ENCODE measurements at regions not wholly inside any gene's neighbourhood (a gene's known extent, or its start where the extent isn't known, plus 50 kb on each side); places are given as distances from the start of the nearest gene placed in this dataset.

DNA sequence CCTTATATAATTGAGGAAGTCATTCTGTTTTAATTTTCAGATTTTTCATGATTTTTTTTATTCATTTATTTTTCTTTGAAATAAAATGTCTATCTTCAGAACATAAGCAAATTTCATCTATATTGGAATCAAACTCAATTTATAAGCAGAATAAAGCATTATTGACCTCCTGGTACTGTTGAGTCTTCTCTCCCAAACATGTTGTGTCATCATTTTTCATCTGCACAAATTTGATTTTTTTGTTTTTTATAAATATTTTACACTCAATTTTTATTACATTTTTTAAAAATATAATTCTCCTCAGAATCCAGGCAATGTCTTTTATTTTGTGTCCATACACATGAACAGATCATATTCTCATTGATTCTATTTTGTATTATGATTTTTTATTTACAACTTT, 2363.9 kb downstream of the TP53TG3F start:
- no peak for DNase-seq (ENCODE audit: low read depth)

DNA sequence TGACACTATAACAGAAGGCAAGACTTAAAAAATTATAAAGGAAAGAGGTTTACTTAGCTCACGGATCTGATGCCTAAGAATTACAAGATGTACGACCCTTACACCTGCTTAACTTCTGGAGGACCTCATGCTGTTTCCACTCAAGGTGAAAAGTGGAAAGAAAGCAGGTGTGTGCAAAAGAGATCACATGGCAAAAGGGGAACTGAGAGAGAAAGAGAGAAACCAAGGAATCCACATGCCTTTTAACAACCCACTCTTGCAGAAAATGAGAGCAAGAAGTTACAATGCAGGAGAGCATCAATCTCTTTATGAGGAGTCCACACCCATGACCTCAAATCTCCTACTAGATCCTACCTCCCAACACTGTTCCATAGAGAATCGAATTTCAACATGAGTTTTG, 2382.2 kb downstream of the TP53TG3F start:
- no peak for DNase-seq (ENCODE audit: low read depth)

DNA sequence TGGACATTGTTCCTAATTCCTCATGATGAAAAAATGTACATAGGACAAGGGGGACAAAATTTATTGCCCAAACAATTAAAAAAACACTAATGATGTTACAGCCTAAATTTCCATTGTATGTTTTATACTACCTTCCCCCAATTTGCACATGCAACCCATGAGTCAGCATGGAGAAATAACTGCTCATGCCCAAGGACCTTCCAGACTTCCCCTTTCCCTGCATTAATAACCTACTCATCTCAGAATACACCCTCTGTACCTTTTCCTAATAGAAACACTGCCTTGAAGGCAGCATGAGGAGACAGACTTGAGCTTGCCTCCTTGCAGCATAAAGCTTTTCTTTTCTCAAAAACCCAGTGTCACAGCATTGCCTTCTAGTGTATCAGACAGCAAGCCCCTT, 2402.8 kb downstream of the TP53TG3F start:
- DNase-seq (ENCODE audit: low read depth) = no peak

DNA sequence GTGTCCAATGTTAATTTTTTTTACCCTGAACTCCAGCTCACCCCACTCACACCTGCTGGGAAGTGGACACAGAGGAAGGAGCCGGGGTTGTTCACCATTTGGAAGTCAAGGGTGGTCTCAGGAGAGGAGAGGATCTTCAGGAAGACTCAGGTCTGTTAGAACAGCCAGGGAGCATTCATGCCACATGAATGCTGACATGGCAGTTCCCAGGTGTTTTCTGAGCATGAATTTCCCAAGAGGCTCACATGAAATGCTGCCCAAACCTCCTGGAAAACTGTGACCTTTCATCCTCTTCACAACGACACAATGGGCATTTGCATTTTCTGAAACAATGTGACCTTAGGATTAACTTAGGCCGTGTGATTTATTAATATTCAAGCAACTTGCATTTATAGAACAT, 2409.2 kb downstream of the TP53TG3F start:
- no peak for DNase-seq (ENCODE audit: low read depth)

DNA sequence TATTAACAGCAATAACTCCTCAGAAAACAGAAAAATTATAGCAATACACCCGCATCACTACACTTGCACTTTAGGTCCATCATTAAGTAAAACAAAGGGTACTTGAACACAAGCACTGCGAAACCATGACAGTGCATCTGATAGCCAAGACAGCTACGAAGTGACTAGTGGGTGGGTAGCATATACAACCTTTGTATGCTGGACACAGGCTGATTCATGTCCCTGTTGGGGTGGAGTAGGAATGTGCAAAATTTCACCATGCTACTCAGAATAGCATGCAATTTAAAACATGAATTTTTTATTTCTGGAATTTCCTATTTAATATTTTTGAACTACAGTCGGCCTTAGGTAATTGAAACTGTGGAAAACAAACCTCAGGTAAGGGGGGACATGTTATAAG, 2414.1 kb downstream of the TP53TG3F start:
- no peak for DNase-seq (ENCODE audit: low read depth)

DNA sequence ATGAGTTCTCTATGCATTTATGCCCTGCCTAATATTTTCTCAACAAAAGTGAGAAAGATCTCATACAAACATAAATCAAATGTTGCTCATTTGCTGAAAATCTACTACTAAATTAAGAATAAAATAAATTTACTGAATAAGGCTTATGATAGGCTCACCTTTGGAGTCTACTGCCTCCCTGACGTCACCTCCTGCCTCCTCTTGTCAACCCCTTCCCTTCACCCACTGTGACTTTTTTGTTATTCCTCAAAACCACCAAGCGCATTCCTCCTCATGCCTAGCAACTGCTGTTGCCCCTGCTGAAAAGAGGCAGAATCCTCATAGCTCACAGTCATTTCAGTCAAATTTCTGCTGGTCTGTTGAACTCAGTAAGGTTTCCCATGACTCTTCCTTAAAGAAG, 2422.2 kb downstream of the TP53TG3F start:
- no peak for DNase-seq (ENCODE audit: low read depth)

DNA sequence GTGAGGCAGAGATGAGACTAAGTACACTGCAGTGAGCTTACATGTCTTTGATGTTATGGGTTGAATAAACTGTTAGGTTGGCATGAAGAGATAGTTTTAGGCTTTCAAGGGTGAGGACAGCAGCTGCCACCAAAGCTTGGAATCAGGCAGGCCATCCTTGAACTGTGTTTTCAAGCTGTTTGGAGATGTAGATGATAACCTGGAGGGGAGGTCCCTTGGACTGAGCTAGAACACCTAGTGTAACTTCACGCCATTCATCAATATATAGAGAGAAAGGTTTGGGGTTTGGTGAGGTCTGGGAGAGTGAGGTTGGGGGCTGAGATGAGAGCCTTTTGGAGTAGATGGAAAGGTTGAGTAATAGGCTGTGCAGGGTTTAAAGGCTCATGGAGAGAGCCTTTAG, 2447.0 kb downstream of the TP53TG3F start:
- DNase-seq (ENCODE audit: low read depth) = no peak

DNA sequence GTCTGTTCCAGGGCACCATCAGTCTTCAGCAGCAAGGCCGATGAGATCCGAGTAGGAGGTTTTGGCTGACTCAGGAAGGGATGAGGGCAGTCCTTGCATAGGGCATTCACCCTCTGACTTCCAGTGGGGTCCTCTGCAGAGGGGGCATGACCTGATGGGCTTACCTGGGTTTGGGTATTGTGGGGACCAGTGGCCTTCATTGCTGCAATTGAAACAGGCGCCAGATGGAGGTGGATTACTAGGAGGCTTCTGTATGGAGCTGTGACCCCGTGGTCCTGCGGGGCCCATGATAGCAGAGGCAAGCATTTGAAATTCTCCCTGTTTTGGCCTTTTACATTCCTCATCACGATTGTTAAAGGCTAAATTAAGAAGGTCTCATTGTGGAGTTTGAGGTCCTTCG, 2448.7 kb downstream of the TP53TG3F start:
- no peak for DNase-seq (ENCODE audit: low read depth)

DNA sequence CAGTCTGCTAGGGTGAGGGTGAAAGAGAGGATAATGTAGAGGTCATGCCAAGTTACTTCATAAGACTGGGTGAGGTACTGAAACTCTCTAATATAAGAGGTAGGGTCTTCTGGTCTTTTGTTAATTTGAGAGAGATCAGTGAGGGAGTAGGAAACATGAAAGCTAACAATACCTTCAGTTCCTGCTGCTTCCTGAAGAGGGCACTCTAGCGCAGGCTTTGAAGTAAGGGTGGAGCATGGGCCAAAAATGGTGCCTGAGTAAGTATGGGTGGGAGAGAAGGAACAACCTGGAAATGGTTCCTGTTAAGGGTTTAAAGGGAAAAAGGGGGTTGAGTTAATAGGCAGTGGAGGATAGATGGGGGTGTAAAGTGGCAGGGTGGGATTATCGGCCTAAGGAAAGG, 2449.5 kb downstream of the TP53TG3F start:
- DNase-seq (ENCODE audit: low read depth) = no peak

DNA sequence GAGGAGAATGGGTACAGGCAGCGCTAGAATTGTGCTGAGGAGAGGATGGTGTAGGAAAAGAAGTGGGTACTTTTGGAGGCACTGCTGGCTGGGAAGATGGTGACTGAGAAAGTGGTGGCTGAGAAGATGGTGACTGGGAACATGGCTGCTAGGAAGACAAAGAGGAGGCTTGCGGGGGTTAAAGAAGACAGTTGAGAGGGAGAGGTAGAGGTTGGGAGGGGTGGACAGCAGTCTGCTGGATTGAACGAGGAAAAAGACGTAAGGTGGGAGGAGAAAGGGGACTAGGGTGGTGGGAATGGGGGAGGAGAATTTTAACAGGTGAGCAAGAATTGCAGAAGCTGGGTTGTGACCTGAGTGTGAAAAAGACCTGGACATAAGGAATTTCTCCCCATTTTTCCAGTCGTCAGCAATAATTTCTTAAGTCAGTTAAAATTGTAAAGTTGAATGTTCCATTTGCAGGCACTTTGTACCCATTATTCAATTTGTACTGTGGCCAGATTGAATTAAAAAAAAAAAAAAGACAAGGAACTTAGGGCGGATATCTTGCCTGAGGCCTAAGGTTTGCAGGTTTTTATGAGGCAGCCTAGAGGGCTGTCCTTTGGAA, 2450.0 kb downstream of the TP53TG3F start:
- DNase-seq (ENCODE audit: low read depth) = no peak

DNA sequence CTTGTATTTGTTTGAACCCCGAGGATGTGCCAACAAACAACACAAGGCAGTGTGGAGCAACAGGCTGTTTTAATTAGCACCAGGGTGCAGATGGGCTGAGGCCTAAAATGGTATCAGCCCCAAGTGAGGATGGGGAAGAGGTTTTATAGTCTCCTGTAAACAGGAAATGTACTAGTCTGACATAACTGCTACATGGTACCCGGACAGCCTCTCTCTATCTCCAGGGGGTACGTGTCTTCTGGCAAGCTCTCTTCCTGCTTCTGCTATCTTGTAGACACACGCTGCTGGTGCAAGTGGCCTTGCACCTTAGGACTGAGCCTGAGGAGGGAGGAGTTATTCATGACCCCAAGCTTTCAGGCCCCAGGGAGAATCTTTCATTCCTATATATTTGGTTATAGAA, 2451.0 kb downstream of the TP53TG3F start:
- DNase-seq (ENCODE audit: low read depth) = no peak

DNA sequence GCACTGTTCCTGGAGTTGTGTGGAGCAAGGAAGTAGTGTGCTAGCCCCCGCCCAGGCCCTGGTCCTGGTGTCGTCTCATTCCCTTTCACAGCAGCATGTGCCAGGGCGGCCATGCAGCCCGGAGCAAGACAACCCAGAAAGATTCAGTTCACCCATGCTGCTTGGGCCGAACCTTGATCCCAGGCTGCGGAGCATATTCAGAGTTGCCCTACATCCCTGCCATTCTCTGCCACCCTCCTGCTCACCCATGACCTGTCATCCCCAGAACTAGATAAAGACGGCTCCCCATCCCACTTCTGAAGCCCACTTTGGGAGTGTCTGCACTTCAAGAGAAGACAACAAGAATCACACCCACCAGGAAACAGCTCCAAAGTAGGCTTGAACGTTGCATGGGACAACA, 2452.5 kb downstream of the TP53TG3F start:
- no peak for DNase-seq (ENCODE audit: low read depth)

DNA sequence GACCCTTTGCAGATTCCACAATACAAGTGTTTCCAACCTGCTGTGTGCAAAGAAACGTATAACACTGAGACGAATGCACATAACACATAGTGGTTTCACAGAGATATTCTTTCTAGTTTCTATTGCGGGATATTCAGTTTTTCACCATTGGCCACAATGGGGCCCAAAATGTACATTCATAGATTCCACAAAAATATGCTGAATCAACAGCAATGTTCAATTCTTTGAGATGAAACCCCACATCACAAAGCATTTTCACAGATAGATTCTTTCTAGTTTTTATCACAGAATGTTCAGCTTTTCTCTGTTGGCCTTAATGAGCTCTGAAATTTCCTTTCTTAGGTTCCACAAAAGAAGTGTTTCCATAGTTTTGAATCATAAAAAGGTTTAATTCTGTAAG, 2472.3 kb downstream of the TP53TG3F start:
- DNase-seq (ENCODE audit: low read depth) = no peak
